Dedifferentiated amniotic fluid mesenchymal stem cell (primary cell): ENCODE measurements at regions not wholly inside any gene's neighbourhood (a gene's known extent, or its start where the extent isn't known, plus 50 kb on each side); places are given as distances from the start of the nearest gene placed in this dataset.
A peak's percentile ranks its signal among the peaks of the same experiment; 100 is the strongest.

Source experiments
- DNase-seq: peaks from one replicate; pipeline ENCODE4 v3.0.0-alpha.2; 2016; ENCODE audit errors: extremely low spot score

GRCh38 chr12:19710811-19711793 lies 271.8 kb downstream of the AEBP2 start:
- no peak for DNase-seq

- DNase-seq, result peak; percentile 16
Observed at GRCh38 chr12:19712041-19712440, 272.7 kb downstream of the AEBP2 start.

- no peak for DNase-seq
Observed at GRCh38 chr12:19718401-19718800, 279.1 kb downstream of the AEBP2 start.

- DNase-seq, result no peak
Observed at GRCh38 chr12:19719672-19720071, 280.4 kb downstream of the AEBP2 start.

GRCh38 chr12:19726122-19726521 lies 286.8 kb downstream of the AEBP2 start:
- DNase-seq, result no peak

GRCh38 chr12:19726592-19726991 lies 287.3 kb downstream of the AEBP2 start:
- no peak for DNase-seq

GRCh38 chr12:19737019-19737418 lies 297.7 kb downstream of the AEBP2 start:
- no peak for DNase-seq

GRCh38 chr12:19739195-19739776 lies 300.0 kb downstream of the AEBP2 start:
- peak; percentile 87 for DNase-seq

- DNase-seq, result no peak
Observed at GRCh38 chr12:19740472-19741131, 301.3 kb downstream of the AEBP2 start.

- DNase-seq, result no peak
Observed at GRCh38 chr12:19741132-19741489, 301.8 kb downstream of the AEBP2 start.

GRCh38 chr12:19744705-19745218 lies 305.5 kb downstream of the AEBP2 start:
- DNase-seq, result no peak

- no peak for DNase-seq
Observed at GRCh38 chr12:19746471-19746870, 307.2 kb downstream of the AEBP2 start.

GRCh38 chr12:19749906-19750574 lies 310.7 kb downstream of the AEBP2 start:
- no peak for DNase-seq

- DNase-seq, result no peak
Observed at GRCh38 chr12:19751078-19751477, 311.8 kb downstream of the AEBP2 start.

GRCh38 chr12:19752712-19753111 lies 313.4 kb downstream of the AEBP2 start:
- DNase-seq, result no peak

GRCh38 chr12:19755136-19755535 lies 315.8 kb downstream of the AEBP2 start:
- DNase-seq, result no peak

- DNase-seq, result peak; percentile 65
Observed at GRCh38 chr12:19757317-19757877, 318.1 kb downstream of the AEBP2 start.

- peak; percentile 49 for DNase-seq
Observed at GRCh38 chr12:19759227-19759626, 319.9 kb downstream of the AEBP2 start.

GRCh38 chr12:19760611-19761010 lies 321.3 kb downstream of the AEBP2 start:
- DNase-seq, result no peak

GRCh38 chr12:19761463-19761862 lies 322.2 kb downstream of the AEBP2 start:
- DNase-seq, result no peak

GRCh38 chr12:19763488-19763887 lies 324.2 kb downstream of the AEBP2 start:
- no peak for DNase-seq

GRCh38 chr12:19764408-19764807 lies 325.1 kb downstream of the AEBP2 start:
- DNase-seq, result no peak
